GM21528 (cell line): ENCODE measurements at regions not wholly inside any gene's neighbourhood (a gene's known extent, or its start where the extent isn't known, plus 50 kb on each side); places are given as distances from the start of the nearest gene placed in this dataset.

Experiments
- ATAC-seq: cut with Tn5 transposase; IDR thresholded peaks from one replicate; pipeline ENCODE4 v1.9.1; 2021; ENCODE audit warnings: mild to moderate bottlenecking, moderate library complexity; ENCODE audit not compliant: unreplicated experiment, low FRiP score

DNA sequence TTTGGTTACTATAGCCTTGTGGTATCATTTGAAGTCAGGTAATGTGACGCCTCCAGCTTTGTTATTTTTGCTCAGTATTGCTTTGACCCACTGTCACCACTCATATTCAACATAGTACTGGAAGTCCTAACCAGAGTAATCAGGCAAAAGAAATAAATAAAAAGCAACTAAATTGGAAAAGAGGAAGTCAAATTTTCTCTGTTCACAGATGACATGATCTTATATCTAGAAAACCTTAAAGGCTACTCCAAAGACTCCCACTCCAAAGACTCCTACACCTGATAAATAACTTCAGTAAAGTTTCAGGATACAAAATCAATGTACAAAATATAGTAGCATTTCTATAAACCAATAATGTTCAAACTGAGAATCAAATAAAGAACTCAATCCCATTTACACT, 348.6 kb downstream of the CXXC4 start:
- no peak for ATAC-seq

DNA sequence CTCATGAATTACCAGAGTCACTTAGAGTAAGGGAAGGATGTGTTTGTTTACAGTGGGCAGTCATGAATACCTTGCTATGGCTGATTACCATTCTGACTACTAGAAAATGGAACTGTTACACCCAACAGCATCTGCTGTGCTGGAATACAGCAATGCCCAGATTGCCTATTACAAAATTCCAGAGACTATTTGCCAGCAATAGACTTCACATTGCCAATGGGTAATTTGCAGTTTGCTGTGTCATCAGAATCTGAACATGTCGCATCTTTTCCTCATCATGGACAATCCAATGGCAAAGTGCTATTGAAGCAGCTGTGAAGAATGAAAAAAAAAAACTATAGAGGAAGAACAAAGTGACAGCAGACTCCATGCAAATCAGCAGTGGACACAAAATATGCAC, 356.6 kb downstream of the CXXC4 start:
- no peak for ATAC-seq

DNA sequence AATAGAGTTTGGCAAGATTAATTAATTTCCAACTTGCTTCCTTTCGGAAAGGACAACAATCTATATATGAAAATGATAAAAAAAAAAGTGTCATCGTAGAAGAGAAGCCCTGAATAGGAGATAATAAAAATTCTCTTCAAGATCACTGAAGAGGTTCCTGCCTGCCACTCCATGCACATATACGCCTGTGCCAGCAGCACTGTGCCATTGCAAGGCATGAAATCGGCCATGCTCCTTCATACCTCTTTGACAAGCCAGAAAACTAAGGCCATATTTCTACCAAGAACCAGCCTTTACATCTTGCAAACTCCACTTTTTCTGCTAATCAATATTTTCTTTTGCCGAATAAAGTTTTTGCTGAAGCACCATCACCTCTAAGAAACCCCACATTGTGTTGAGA, 365.5 kb downstream of the CXXC4 start:
- ATAC-seq = no peak

DNA sequence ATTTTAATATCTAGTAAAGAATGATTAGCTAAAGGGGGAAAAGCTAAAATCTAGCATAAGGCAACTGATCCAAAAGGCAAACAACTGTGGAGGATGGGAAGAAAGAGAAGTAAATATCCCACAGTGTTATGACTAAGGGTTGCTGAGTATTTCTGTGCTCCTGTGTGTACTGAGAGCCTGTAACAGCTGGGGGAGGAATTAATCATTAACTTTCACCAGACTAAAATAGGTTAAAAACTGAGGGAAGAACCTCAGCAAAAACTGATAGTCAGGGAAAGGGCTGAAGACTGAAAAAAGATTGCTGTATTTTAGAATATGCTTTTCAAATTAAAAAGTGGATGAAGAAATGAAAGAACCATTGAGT, 365.9 kb downstream of the CXXC4 start:
- no peak for ATAC-seq

DNA sequence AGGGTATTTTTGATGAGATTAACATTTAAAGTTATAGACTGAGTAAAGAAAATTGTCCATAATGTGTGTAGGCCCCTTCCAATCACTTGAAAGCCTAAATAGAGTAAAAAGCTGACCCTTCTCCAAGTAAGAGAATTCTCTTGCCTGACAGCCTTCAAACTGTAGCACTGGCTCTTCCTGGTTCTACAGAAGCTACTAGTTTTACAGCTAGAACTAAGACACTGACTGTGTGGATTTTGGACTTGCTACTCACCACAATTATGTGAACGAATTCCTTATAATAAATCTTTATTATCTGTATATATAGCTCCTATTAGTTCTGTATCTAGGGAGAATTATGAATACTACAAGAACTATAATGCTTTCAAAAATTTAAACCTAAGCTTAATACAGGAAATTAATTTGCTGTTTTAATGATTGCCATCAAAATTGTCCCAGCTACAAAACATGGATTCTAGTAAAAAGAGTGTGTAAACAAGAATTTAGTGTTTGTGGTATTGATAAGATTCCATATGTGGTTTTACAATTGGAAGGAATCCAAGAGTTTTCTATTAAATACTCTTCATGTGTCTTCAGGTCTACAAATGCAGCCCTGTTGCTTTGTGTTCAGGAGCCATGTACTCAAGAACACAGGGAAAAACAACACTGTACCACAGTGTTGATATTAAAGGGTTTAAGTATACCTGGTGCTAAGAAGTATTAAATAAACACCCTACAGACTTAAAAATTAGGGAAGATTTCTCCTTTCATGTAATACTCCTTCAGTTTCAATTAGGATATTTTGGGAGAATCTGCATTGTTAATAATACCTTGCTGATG, 366.5 kb downstream of the CXXC4 start:
- ATAC-seq = no peak

DNA sequence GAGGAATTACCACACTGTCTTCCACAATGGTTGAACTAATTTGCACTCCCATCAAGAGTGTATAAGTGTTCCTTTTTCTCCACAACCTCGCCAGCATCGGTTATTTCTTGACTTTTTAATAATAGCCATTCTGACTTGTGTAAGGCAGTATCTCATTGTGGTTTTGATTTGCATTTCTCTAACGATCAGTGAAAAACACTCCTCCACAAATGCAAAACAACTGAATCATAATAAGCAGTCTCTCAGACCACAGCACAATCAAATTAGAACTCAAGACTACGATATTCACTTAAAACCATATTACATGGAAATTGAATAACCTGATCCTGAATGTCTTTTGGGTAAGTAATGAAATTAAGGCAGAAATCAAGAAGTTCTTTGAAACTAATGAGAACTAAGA, 371.7 kb downstream of the CXXC4 start:
- no peak for ATAC-seq

DNA sequence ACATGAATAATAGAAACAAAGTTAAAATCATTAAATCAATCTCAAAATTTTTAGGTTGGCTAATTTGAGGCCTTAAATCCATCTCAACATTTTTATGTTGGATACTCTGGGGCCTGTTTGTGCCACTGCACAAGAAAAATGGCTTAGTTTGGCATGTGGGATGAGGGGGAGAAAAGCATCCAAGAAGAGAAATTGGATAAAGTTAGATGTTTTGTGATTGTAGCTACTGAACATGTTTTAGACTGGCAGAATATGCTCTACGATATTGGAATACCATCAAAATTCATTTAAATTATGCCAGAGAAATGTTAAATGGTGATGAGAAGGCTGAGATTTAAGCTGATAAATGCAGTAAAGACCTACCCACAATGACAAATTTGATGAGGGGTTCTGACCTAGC, 376.9 kb downstream of the CXXC4 start:
- ATAC-seq = no peak

DNA sequence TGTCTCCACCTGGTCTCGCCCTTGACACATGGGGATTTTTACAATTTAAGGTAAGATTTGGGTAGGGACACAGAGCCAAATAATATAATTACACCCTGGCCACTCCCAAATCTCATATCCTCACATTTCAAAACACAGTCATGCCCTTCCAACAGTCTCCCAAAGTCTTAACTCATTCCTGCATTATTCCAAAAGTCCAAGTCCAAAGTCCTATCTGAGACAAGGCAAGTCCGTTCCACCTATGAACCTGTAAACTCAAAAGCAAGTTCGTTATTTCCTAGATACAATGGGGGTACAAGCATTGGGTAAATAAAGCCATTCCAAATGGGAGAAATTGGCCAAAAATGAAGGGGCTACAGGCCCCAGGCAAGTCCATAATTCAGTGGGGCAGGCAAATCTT, 380.8 kb downstream of the CXXC4 start:
- no peak for ATAC-seq

DNA sequence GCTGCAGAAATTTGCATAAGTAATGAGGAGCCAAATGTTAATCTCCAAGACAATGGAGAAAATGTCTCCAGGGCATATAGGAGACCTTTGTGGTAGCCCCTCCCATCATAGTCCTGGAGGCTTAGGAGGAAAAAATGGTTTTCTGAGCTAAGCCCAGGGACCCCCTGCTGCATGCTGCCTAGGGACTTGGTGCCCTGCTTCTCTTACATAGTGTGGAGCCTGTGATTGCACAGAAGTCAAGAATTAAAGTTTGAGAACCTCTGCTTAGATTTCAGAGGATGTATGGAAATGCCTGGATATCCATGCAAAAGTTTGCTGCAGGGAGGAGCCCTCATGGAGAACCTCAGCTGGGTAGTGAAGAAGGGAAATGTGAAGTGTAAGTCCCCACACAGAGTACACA, 379.4 kb upstream of the TACR3 start:
- no peak for ATAC-seq

DNA sequence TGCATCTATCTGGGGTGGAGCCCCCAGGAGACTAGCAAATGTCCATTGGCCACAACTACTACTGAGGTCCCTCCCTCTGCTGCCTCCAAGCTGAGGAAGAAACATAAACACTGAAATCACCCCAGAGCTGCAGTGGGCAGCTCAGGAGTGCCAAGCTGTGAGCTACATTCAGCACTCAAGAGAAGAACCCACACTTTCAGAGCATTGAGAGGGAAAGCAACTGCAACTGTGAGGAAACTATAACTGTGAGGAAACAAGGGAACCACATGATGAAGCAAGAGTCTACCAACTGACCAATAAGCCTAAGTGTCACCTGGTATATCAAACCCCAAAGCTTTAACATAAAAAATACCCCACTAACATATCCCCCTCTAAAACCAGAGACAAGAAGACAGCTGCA, 373.5 kb upstream of the TACR3 start:
- ATAC-seq = no peak

DNA sequence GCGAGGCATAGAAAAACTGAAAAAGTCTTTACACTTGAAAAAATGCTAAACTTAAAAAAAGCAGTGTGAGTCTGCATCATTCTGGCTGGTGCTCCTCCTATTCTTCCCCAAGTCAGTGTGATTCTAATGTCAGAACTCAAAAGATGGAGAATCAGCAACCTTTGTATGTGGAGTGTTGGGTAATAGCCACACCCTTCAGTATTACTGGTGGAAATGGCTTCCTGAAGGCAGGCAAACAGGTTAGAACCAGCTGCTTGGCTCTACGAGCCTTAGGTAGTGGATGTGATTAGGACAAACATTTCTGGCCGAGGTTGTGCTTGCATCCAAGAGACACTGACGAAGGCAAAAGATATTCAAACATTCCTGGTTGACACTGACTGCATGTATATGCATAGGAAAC, 353.4 kb upstream of the TACR3 start:
- no peak for ATAC-seq

DNA sequence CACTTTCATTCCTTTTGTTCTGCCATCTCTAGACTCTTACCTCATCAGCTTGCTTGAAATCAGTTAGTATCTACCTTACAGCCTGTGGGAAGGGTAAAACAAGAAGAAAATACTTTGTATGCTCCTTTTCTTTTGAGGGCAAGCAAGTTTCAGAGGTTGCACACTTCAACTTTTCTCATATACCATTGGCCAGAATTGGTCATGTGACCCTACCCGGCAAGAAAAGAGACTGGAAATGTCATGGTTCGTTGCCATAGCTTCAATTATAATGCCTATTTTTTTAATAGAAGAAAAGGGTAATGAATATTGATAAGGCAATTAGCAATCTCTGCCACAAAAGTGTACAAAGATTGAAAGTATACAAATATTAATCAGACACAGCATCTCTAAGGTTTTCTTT, 346.7 kb upstream of the TACR3 start:
- ATAC-seq = no peak

DNA sequence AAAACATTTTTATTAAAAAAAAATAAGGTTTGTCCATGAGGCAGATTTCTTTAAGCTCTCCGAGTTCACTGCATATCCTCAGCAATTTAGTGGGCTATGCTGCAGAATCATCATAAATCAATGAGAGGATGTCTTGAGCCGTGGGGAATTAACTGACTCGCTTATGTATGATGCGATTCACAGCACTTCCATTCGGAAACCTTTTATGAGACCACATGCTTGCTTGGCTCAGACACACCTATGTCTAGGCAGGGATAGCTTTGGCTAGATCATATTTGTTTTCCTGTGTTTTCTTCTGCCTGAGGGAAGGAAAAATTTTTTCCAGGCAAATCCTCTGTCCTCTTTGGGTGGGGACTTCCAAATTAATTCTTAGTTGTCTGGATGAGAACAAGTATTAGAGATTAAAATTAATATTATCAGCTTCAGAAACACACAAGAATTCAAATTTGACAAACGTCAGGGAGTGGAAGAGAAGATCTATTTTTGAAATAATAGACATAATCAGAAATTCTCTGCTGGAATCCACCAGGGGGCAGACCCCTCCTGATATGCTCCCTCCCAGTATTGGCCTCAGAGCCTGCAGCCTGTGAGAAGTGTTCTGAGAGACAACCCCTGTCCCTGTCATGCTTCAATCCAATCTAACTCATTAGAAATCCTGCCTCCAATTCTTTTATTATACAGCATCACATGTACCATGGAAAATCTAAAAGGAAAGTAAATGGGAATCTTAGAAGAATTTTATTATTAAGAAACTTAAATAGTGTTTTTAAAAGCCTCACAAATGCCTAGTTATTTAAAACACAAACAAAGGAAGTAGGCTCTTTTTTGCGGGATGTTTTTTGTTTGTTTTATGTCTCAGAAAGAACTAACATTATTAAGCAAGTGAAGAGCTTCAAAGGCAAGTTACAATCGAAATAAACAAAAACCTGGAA, 345.1 kb upstream of the TACR3 start:
- no peak for ATAC-seq

DNA sequence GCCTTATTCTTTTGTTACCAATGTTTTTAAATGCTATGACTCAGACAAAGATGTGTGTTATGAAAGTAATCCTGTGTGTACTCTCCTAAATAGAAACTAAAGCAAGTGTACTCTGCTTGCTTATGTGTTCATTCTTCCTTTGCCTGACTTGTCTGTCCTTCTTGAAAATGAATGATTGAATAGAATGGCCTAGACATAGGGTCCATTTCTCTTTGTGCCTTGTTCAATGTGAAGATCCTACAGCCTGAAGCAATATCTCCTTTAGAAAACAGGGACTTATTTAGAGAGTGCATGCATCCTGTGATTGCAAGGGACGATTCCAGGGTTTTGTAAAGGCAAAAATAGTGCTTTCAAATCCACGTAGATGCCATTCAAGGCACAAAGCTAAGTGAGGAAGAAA, 343.6 kb upstream of the TACR3 start:
- ATAC-seq = no peak

DNA sequence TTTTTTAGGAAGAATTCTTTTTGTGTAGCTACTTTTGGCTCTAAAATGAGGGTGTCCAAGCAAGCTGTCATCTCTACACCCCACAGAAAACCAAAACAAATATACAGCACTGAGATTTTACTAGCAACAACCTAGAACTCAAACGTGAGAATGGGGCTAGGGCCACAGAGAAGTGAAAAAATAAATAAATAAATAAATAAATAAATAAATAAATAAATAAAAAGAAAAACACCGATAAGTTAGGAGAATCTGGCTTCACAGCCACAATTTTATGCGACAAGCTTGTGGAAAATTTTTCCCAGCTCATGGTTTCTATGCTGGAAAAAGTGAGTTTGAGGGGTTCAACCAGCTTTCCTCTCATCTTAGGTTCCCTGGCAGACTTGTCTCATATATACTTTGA, 324.6 kb upstream of the TACR3 start:
- ATAC-seq = no peak

DNA sequence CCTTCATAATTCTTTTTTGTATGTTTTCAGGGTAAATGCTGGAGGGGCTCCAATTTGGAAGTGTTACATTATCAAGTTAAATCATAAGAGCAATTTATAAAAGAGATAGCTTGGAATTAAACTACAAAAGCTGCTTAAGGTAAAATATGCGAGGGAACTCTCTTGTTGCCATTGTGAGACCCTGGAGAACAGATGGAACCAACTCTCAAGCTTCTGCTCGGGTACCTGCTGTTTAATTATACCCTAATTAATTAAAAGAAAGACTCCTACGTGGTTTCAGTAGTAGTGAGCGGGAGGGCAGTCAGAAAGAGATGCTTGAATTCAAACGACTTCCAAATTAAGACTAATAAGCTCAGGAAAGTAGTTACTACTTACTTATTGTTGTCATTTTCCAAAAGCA, 313.1 kb upstream of the TACR3 start:
- ATAC-seq = no peak

DNA sequence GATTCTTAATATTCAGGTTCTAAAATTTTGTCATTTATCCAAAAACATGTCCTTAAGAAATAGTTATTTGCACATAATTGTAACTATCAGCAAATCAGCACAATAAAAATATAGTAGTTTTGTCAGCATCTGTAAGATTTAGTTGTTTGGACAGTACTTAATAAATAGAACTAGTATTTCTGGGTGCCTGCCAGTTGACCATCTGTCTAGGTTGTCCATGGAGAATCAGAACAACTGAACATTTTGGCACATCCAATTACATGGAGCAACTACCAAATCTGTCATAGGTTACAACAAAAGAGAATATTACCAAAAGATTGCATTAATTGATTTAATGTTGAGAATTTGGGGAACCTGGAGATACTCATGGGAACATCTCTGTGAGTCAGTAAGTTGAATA, 305.5 kb upstream of the TACR3 start:
- ATAC-seq = no peak

DNA sequence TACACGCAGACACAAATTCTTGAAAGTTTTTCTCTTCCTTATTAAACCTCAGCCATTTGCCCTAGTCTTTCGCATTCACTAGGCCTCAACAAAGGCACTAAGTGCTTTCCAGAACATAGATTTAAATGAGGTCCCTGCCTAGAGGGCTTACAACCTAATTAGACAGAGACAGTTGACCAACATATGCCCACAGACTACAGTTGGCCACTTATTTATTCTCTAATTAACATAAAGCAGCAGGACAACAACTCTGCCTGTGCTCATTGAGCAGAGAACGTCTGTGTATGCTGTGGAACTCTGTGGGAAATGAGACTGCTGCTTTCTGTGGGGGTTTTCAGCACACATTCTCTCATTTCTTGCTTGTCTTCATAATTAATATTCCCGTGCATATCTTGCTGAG, 303.0 kb upstream of the TACR3 start:
- ATAC-seq = no peak

DNA sequence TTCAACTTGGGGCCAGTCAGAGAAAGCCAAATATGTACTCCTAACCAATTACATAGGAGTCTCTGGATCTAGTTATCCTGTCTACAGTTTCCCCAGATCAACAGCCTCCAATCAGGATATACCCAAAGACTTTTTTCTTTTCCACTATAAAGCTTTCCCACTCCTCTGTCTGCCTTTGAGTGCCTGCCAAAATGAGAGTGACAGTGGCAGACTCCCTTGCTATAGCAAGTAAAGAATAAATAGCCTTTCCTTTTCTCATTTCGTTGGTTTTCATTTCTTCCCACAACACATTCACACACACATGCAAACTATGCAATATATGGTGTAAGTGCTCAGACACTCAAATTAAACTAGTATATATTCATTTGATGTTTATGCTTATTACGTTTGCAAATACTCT, 302.4 kb upstream of the TACR3 start:
- no peak for ATAC-seq

DNA sequence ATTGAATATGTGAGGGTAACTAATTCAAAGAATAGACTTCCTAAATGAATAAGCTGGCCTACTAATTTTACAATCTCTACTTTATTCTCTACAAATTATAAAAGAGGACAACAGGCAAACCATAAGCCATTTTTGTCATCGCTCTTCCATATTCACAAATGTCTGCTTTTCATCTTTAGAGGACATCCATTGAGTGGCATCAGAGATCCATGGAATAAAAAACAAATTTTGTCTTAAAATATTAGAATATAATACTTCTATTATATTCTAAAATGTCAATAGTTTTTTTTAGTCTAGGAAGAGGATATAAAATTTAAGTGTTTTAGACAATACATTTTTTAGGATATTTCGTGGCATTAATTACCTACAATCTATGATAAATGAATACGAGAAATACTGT, 300.9 kb upstream of the TACR3 start:
- no peak for ATAC-seq

DNA sequence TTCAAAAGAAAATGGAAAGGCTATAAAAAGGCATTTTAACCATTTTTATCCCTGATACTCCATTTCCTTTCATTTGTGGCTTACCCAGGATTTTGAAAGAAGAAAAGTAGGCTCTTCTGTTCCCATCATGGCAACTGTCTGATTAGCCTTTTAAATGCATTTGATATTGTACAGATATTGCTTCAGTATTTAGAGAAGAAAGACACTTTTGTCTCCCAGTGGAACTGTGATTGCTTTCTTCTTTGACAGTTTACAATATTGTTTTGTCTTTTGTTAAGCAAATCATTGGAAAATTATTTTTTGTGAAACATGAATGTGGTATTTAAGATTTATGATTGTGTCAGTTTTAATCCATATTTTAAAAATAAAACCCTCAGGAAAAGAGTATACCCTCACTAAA, 297.4 kb upstream of the TACR3 start:
- ATAC-seq = no peak

DNA sequence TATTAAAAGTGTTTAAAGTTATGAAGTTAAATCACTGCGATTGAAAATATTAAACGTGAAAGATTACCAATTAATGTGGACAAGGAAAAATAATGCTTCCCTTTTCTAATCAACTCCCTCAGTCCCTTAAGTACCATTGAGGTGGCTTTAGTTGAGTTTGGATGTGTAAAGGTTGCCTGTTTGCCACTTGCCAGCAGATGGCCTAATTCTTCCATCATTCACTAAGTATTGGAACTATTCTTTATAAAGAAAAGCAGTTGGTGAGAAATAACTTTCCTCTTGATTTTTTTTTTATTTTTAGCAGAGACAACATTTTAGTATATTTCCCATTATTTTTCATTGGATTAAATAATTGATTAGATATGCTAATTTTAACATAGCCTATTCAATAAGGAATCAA, 295.9 kb upstream of the TACR3 start:
- no peak for ATAC-seq
